Left ventricle myocardium inferior (tissue), 1 donor: ENCODE measurements at regions not wholly inside any gene's neighbourhood (a gene's known extent, or its start where the extent isn't known, plus 50 kb on each side); places are given as distances from the start of the nearest gene placed in this dataset.

Experiments
- DNase-seq: peaks from one replicate; pipeline ENCODE4 v3.0.0-alpha.2; 2020
- H3K27ac ChIP-seq: fragments of 200-600 bp; replicated peaks from 2 replicates; pipeline ENCODE4 v1.8.0; 2021
- H3K27me3 ChIP-seq: fragments of 200-600 bp; 2 replicates; pipeline ENCODE4 v1.8.0; 2021; ENCODE audit warnings: low read depth
- H3K36me3 ChIP-seq: fragments of 200-600 bp; 2 replicates; pipeline ENCODE4 v1.8.0; 2021
- H3K4me1 ChIP-seq: fragments of 200-600 bp; 2 replicates; pipeline ENCODE4 v1.8.0; 2021
- H3K4me3 ChIP-seq: fragments of 200-600 bp; 2 replicates; pipeline ENCODE4 v1.8.0; 2021; ENCODE audit warnings: mild to moderate bottlenecking, moderate library complexity
- H3K9me3 ChIP-seq: fragments of 200-600 bp; replicated peaks from 2 replicates; pipeline ENCODE4 v1.8.0; 2021
- CTCF ChIP-seq: fragments of 200-600 bp; IDR thresholded peaks from 2 replicates; pipeline ENCODE4 v1.8.0; 2021; ENCODE audit warnings: antibody characterized with exemption, mild to moderate bottlenecking, borderline replicate concordance
- intact Hi-C: fragments of 100-400 bp; cut with micrococcal nuclease; formaldehyde crosslinking; loops from one replicate; pipeline ENCODE4 v1.11.0; 2022
- donor health status: DM: no; HTN: yes; CAD: no; lungs with severe emphysema.

DNA sequence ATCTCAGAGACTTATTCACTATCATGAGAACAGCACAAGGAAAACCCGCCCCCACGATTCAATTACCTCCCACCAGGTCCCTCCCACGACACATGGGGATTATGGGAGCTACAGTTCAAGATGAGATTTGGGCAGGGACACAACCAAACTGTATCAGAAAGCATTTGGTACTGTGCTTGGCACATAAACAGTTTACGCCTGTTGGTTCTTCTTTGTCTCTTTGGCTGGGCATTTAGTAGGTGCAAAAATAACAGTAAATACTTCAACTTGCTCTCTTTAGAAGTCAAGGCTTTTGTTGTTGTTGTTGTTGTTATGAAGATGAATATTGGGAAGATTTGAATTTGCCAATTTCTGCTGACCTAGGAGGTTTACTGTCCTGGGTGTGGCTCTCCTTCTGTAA, 175.4 kb upstream of the IGSF21 start:
- Histone ChIP-seq H3K36me3 (no peaks in the 10 kb centered on the region), H3K27me3 (peaks cover 50% of the 10 kb centered on the region), H3K9me3 (no peaks in the 10 kb centered on the region), H3K4me1 (peaks cover 18% of the 10 kb centered on the region), H3K4me3 (no peak overlapping the region), H3K27ac (no peak overlapping the region)
- TF ChIP-seq CTCF, result no peak
- no peak for DNase-seq
- intact Hi-C loops, result no loop called here

DNA sequence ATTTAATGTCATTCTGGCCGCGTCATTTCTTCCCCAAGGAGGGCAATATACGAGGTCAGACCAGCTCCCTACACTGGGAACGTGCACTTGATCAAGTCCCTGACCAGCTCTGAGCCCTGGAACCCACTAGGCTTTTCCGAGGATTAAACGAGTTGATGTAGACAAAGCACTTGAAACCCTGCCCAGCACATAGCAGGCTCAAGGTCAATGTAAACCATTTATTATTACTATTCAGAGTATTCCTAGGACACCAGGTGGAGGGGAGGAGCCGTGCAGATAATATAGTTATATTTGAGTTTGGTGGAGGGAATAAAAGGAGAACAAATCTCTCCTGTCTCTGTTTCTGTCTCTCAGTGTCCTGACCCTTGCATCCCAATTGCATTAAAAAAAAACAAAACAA, 174.1 kb upstream of the IGSF21 start:
- TF ChIP-seq CTCF, result no peak
- intact Hi-C loops, result no loop called here
- no peaks in the 10 kb centered on the region for H3K36me3 ChIP-seq
- H3K4me3 ChIP-seq, result no peak overlapping the region
- peaks cover 52% of the 10 kb centered on the region for H3K27me3 ChIP-seq
- DNase-seq, result no peak
- H3K9me3 ChIP-seq, result no peaks in the 10 kb centered on the region
- H3K4me1 ChIP-seq, result peaks cover 18% of the 10 kb centered on the region
- H3K27ac ChIP-seq, result no peak overlapping the region

DNA sequence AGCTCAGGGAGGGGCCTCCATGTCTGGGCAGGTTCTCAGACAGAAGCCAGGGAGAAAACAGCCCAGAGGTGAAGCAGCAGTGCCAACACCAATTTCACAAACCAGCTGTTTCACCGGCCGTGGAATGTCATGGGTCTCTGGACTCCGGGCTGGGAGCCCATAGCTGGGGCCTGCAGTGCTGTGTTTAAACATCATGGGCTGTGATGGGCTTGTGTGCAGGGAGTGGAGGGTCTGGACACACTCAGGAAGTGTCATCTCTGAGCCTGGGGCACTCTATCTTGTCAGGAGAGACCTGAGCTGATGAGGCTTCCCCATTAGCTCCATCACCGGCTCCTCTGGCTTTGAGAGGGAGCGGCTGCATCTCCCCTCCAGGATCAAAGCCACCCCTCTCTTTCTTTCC, 173.6 kb upstream of the IGSF21 start:
- no peaks in the 10 kb centered on the region for H3K9me3 ChIP-seq
- no peak for TF ChIP-seq CTCF
- H3K4me1 ChIP-seq, result peaks cover 18% of the 10 kb centered on the region
- H3K27ac ChIP-seq, result no peak overlapping the region
- DNase-seq, result no peak
- no peaks in the 10 kb centered on the region for H3K36me3 ChIP-seq
- H3K27me3 ChIP-seq, result peaks cover 50% of the 10 kb centered on the region
- H3K4me3 ChIP-seq, result no peak overlapping the region
- intact Hi-C loops, result no loop called here

- no peak for TF ChIP-seq CTCF
- H3K27me3 ChIP-seq, result peaks cover 61% of the 10 kb centered on the region
- no peak for DNase-seq
- H3K36me3 ChIP-seq, result no peaks in the 10 kb centered on the region
- intact Hi-C loops, result no loop called here
- H3K4me1 ChIP-seq, result peaks cover 11% of the 10 kb centered on the region
- H3K9me3 ChIP-seq, result no peaks in the 10 kb centered on the region
- H3K27ac ChIP-seq, result no peak overlapping the region
- no peak overlapping the region for H3K4me3 ChIP-seq
Observed at GRCh38 chr1:17935230-17935629, 172.4 kb upstream of the IGSF21 start.

- H3K9me3 ChIP-seq, result no peaks in the 10 kb centered on the region
- H3K4me1 ChIP-seq, result no peaks in the 10 kb centered on the region
- H3K27ac ChIP-seq, result no peak overlapping the region
- H3K36me3 ChIP-seq, result no peaks in the 10 kb centered on the region
- intact Hi-C loops, result no loop called here
- H3K27me3 ChIP-seq, result peaks cover 58% of the 10 kb centered on the region
- no peak for DNase-seq
- H3K4me3 ChIP-seq, result no peak overlapping the region
- no peak for TF ChIP-seq CTCF
Observed at GRCh38 chr1:17941431-17942189, 166.0 kb upstream of the IGSF21 start.

DNA sequence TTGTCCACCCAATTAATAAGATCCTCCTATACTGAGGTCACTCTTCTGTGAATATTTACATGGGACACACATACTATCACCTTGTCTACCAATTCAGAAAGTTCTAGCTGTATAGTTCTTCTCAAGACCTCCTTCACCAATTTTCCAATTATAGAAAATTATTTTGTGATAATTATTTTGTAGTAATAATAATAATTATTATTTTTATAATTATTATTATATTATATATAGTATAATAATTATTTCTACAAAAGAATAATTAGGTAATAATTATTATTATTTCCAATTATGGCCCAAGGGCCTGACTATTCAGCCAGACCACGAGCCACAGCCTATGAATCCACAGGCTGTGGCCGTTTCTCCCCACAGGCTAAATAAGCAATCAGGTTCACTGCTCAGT, 164.1 kb upstream of the IGSF21 start:
- no peak for TF ChIP-seq CTCF
- peaks cover 54% of the 10 kb centered on the region for H3K27me3 ChIP-seq
- H3K4me1 ChIP-seq, result no peaks in the 10 kb centered on the region
- no peaks in the 10 kb centered on the region for H3K9me3 ChIP-seq
- no peak overlapping the region for H3K27ac ChIP-seq
- no peak for DNase-seq
- H3K36me3 ChIP-seq, result no peaks in the 10 kb centered on the region
- intact Hi-C loops, result no loop called here
- H3K4me3 ChIP-seq, result no peak overlapping the region
